ENCODE measurements at regions not wholly inside any gene's neighbourhood (a gene's known extent, or its start where the extent isn't known, plus 50 kb on each side); places are given as distances from the start of the nearest gene placed in this dataset.

GRCh38 chr18:11512096-11513025, 97.0 kb upstream of the SLC35G4 start:
- TF ChIP-seq CTCF (IDR thresholded peaks at IDR 0.05), result no peak
- TF ChIP-seq POLR2A (IDR thresholded peaks at IDR 0.05), result no peak

Data from Peyer's patch (tissue), 4 donors.